ENCODE measurements at regions not wholly inside any gene's neighbourhood (a gene's known extent, or its start where the extent isn't known, plus 50 kb on each side); places are given as distances from the start of the nearest gene placed in this dataset.

- DNase-seq = no peak
Measured at GRCh38 chr10:117638664-117639200, 96.2 kb downstream of the EMX2 start.

GRCh38 chr10:117640406-117640805 is 97.9 kb downstream of the EMX2 start:
- DNase-seq = no peak

- no peak for DNase-seq
Measured at GRCh38 chr10:117646718-117647117, 104.2 kb downstream of the EMX2 start.

- no peak for DNase-seq
Measured at GRCh38 chr10:117647306-117647705, 104.8 kb downstream of the EMX2 start.

- DNase-seq = no peak
Measured at GRCh38 chr10:117651121-117651520, 108.6 kb downstream of the EMX2 start.

- DNase-seq = no peak
Measured at GRCh38 chr10:117652228-117653169, 110.0 kb downstream of the EMX2 start.

- no peak for DNase-seq
Measured at GRCh38 chr10:117653170-117653515, 110.6 kb downstream of the EMX2 start.

- no peak for DNase-seq
Measured at GRCh38 chr10:117654105-117654504, 111.6 kb downstream of the EMX2 start.

- DNase-seq = no peak
Measured at GRCh38 chr10:117656385-117657367, 114.1 kb downstream of the EMX2 start.

- no peak for DNase-seq
Measured at GRCh38 chr10:117661316-117661715, 118.8 kb downstream of the EMX2 start.

- no peak for DNase-seq
Measured at GRCh38 chr10:117662126-117662525, 119.6 kb downstream of the EMX2 start.

- no peak for DNase-seq
Measured at GRCh38 chr10:117662751-117663540, 120.4 kb downstream of the EMX2 start.

GRCh38 chr10:117663750-117664149 is 121.2 kb downstream of the EMX2 start:
- DNase-seq = peak; percentile 25

- DNase-seq = no peak
Measured at GRCh38 chr10:117664288-117664687, 121.7 kb downstream of the EMX2 start.

GRCh38 chr10:117666166-117666565 is 123.6 kb downstream of the EMX2 start:
- DNase-seq = no peak

- no peak for DNase-seq
Measured at GRCh38 chr10:117666965-117667364, 124.4 kb downstream of the EMX2 start.

GRCh38 chr10:117667831-117668230 is 125.3 kb downstream of the EMX2 start:
- DNase-seq = no peak

GRCh38 chr10:117668327-117669008 is 125.9 kb downstream of the EMX2 start:
- DNase-seq = no peak

- no peak for DNase-seq
Measured at GRCh38 chr10:117669122-117669521, 126.6 kb downstream of the EMX2 start.

- no peak for DNase-seq
Measured at GRCh38 chr10:117670116-117670904, 127.8 kb downstream of the EMX2 start.

Measured in NCI-H345 (cell line).